Neutrophil (primary cell): ENCODE measurements at regions not wholly inside any gene's neighbourhood (a gene's known extent, or its start where the extent isn't known, plus 50 kb on each side); places are given as distances from the start of the nearest gene placed in this dataset.

ENCODE experiments used
- H3K27ac ChIP-seq: fragments of 200-600 bp; sonication (generic); 2 replicates; pipeline ENCODE4 v1.5.1; 2016; ENCODE audit warnings: mild to moderate bottlenecking, moderate library complexity
- H3K27me3 ChIP-seq: fragments of 200-600 bp; sonication (generic); 2 replicates; pipeline ENCODE4 v1.6.0; 2016; ENCODE audit warnings: mild to moderate bottlenecking
- H3K36me3 ChIP-seq: fragments of 200-600 bp; sonication (generic); 2 replicates; pipeline ENCODE4 v1.5.1; 2017
- H3K4me1 ChIP-seq, 2 experiments: fragments of 200-600 bp in 1 of 2; sonication (generic) in 1 of 2; 1 replicate in 1 of 2; 2 replicates in 1 of 2; pipeline versions ENCODE4 v1.5.1 to v1.6.1; 2013 to 2016; ENCODE audit warnings: low read depth in 1 of 2, low read length in 1 of 2, mild to moderate bottlenecking in 1 of 2, moderate library complexity in 1 of 2; ENCODE audit not compliant: control insufficient read depth in 1 of 2, insufficient read depth in 1 of 2
- H3K4me3 ChIP-seq, 2 experiments: fragments of 200-600 bp in 1 of 2; sonication (generic) in 1 of 2; 1 replicate in 1 of 2; 2 replicates in 1 of 2; pipeline ENCODE4 v1.5.1; 2013 to 2016; ENCODE audit warnings: low read depth in 1 of 2, low read length in 1 of 2, mild to moderate bottlenecking in 1 of 2, moderate library complexity in 1 of 2
- H3K9me3 ChIP-seq: fragments of 200-600 bp; sonication (generic); 2 replicates; pipeline ENCODE4 v1.5.1; 2016
- TF ChIP-seq, protein P1 (sequence below): fragments of 200-600 bp; sonication (generic); IDR thresholded peaks from 2 replicates; pipeline ENCODE4 v1.5.1; 2016; ENCODE audit warnings: antibody characterized with exemption

GRCh38 chr9:71279151-71279739 is 157.8 kb upstream of the TRPM3 start:
- Histone ChIP-seq H3K9me3 (no peaks in the 10 kb centered on the region), H3K4me1 (no peaks in the 10 kb centered on the region), H3K27ac (no peak overlapping the region), H3K36me3 (no peaks in the 10 kb centered on the region), H3K4me3 (no peak overlapping the region), H3K27me3 (no peaks in the 10 kb centered on the region)
- TF ChIP-seq, protein P1, sequence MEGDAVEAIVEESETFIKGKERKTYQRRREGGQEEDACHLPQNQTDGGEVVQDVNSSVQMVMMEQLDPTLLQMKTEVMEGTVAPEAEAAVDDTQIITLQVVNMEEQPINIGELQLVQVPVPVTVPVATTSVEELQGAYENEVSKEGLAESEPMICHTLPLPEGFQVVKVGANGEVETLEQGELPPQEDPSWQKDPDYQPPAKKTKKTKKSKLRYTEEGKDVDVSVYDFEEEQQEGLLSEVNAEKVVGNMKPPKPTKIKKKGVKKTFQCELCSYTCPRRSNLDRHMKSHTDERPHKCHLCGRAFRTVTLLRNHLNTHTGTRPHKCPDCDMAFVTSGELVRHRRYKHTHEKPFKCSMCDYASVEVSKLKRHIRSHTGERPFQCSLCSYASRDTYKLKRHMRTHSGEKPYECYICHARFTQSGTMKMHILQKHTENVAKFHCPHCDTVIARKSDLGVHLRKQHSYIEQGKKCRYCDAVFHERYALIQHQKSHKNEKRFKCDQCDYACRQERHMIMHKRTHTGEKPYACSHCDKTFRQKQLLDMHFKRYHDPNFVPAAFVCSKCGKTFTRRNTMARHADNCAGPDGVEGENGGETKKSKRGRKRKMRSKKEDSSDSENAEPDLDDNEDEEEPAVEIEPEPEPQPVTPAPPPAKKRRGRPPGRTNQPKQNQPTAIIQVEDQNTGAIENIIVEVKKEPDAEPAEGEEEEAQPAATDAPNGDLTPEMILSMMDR: no peak

DNA sequence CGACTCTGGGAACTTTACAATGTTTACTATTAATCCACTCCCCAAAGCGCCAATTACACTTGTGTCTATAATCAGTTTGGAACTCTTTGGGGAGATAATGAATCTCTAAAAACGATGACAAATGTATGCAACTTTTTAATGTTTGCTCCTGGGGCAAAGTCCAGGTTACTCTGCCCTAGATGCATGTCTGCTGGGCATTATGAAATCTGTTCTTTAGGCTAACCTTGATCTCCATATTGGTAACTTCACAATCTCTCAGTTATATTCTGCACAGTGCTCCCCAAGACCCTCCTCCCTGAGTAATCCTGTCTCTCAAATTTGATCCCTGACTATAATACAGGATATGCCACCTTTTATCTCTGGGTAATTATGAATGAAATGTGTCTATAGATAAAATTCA is 152.2 kb upstream of the TRPM3 start:
- TF ChIP-seq, protein P1: no peak

GRCh38 chr9:71271602-71272001 is 150.2 kb upstream of the TRPM3 start:
- H3K4me3 ChIP-seq: no peak overlapping the region
- H3K27me3 ChIP-seq: no peaks in the 10 kb centered on the region
- no peaks in the 10 kb centered on the region for H3K36me3 ChIP-seq
- no peaks in the 10 kb centered on the region for H3K4me1 ChIP-seq
- no peaks in the 10 kb centered on the region for H3K9me3 ChIP-seq
- TF ChIP-seq, protein P1: no peak
- no peak overlapping the region for H3K27ac ChIP-seq

More for the DNA sequence above, 152.2 kb upstream of the TRPM3 start:
- Histone ChIP-seq H3K36me3 (no peaks in the 10 kb centered on the region), H3K9me3 (no peaks in the 10 kb centered on the region), H3K27me3 (no peaks in the 10 kb centered on the region), H3K4me3 (no peak overlapping the region), H3K27ac (no peak overlapping the region), H3K4me1 (no peaks in the 10 kb centered on the region)

DNA sequence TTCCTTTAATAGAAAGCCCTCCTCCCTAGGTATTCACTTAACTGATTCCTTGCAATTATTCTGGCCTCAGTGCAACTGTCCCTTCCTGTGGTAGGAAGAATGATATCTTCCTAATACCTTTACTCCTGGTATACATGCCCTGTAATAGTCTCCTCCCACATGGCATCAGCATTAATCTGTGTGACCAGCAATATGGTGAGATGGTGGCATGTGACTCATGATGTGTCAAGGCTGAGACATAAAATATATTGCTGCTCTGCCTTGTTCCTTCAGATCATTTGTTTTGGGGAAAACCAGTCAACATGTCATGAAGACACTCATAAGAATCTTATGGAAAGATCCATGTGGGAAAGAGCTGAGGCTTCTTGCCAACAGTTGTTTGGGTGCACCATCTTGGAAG is 149.1 kb upstream of the TRPM3 start:
- Histone ChIP-seq H3K27ac (no peak overlapping the region), H3K36me3 (no peaks in the 10 kb centered on the region), H3K9me3 (no peaks in the 10 kb centered on the region), H3K4me1 (no peaks in the 10 kb centered on the region), H3K4me3 (no peak overlapping the region), H3K27me3 (no peaks in the 10 kb centered on the region)
- TF ChIP-seq, protein P1: no peak

- Histone ChIP-seq H3K4me1 (no peaks in the 10 kb centered on the region), H3K36me3 (no peaks in the 10 kb centered on the region), H3K4me3 (no peak overlapping the region), H3K27me3 (no peaks in the 10 kb centered on the region), H3K27ac (no peak overlapping the region), H3K9me3 (no peaks in the 10 kb centered on the region)
- TF ChIP-seq, protein P1: no peak
Observed at GRCh38 chr9:71269859-71270258, 148.4 kb upstream of the TRPM3 start.
